ENCODE measurements at regions not wholly inside any gene's neighbourhood (a gene's known extent, or its start where the extent isn't known, plus 50 kb on each side); places are given as distances from the start of the nearest gene placed in this dataset.

GRCh38 chr2:22290909-22291473, 1094.0 kb upstream of the KLHL29 start:
- no peak for DNase-seq

DNA sequence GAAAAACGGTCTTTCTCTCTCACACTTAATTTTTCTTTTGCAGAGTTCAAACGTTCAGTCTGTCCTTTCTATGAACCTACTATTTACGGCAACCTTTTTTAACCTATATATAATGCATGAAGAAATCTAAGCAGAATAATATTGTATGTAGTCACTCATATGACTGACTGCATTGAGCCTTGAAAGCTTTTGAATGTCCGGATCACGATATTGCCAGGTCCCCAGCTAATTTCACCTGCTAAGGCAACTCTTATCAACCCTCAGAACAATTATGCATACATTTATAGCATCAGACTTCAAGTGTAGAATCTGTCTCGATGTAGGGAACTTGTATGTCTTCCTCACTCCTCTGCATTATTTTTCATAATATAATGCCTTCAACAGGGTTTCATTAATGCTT, 1083.8 kb upstream of the KLHL29 start:
- DNase-seq = no peak

DNA sequence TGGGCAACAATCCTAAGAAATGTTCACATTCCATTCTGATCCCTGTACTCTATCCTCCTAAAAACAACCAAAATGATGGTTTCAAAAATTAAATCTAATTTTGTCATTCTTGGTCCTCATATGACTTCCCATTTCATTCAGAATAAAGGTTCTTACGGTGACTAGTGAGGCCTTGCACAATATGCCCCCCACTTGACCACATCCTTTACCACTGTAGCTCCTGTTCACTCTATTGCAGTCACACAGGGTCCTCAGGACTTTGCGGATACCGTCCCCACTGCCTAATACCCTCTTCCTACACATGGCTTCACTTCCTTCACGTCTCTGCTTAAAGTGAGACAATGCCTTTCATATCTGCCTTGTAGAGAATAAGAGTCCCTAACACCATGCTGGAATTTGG, 1058.7 kb upstream of the KLHL29 start:
- no peak for DNase-seq

DNA sequence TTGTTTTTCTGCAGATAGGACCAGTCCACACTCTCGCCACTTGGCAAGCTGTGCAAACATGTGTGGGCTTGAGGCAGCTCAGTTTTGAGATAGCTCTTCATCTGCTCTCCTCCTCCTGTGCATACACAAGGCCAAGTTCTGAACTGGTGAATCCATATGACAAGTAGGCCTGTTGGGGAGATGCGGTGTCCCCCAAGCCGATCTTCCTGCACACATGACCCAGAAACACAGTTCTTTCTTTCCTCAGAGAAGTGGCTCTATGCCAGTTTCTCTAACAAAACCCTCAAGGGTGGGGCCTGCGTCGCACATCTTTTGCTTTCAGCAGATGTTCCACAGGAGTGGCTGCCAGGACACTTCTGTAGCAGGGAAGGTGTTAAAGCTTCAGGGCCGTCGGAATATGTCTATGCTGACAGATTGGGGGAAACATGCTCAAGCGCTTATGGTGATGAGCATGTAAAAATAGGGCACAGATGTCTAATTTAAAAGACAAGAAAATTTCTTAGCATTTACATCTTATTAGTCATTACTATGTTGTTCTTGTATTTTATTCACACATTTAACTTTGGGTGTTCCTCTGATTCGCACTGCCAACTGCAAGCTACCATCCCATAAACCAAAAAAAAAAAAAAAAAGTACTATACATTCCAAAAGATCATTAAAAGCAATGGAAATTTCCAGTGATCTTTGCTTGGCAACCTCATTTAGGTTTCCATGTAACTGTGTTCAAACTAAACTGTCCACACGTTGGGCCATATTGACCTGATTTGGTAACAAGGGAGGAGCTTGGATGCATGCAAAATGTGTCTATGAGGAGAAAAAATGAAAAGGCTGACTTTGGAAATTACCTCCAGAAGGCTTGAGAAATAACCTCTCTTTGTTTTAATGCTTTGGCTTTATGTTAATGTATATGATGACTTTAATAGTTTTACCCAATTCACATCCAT, 1055.5 kb upstream of the KLHL29 start:
- DNase-seq = no peak

DNA sequence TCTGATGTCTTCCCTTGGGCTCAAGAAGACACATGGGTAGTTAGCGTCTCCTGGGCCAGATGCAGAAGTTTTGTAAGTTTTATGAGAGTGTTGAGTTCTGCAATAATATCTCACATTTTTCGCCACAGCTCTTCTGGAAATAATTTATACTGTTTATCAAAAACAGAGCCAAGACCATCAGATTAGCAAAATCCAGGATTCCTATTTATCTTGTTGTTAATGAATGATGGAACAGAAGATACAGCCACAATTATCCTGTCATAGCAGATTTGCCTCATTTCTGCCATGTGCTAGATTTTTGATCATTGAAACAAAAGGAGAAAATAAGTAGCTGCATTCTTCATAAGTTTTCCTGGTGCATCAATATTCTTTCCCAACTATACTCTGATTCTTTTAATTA, 1048.6 kb upstream of the KLHL29 start:
- DNase-seq = no peak

DNA sequence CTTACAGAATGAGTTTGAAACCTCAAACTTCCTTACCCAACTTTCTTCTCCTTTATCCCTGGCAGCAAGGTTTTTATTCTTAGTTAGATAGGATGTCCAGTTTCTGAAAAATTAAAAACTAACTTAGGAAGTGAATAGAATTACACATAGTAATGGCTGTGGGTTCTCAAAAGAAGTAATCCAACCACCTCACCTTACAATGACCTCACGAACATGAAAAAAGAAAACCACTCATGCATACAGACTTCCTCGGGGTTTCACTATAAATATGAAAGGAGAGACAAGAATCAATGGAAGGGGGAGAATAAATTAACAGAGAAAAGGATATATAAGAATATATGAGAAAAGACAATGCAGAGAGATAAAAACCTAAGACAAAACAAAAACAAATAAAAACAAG, 1044.3 kb upstream of the KLHL29 start:
- DNase-seq = no peak

GRCh38 chr2:22347306-22347705, 1037.7 kb upstream of the KLHL29 start:
- no peak for DNase-seq

GRCh38 chr2:22350621-22351020, 1034.4 kb upstream of the KLHL29 start:
- DNase-seq = no peak

DNA sequence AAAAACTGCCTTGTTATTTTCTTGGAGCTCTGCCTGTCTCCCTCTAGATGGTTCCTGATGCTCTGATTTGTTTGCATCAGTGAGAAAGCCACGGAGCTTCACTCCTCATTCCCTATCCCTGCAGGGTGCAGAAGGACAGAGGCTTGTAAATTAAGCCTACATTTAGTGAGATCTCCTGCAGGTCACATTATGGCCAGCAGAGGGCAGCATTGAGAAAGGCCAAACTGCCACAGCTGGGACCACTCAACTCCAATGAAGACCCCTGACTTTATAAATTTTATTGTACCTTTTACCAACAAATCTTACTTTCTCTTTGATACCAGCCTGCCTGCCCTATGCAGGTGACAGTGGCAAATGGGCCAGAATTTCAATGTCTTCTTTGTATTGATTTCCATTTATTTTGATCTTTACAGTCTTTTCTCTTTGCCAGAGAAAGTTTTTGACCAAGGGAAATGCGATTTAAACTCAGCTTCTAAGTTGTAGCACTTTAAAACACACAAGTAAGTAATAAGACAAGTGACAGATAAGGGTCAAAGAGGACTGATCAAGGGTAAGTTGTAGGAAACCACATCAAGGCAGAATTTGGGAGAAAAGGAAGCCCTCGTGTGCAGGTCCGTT, 1029.1 kb upstream of the KLHL29 start:
- peak; percentile 71 for DNase-seq

GRCh38 chr2:22359071-22359672, 1025.8 kb upstream of the KLHL29 start:
- DNase-seq = no peak

DNA sequence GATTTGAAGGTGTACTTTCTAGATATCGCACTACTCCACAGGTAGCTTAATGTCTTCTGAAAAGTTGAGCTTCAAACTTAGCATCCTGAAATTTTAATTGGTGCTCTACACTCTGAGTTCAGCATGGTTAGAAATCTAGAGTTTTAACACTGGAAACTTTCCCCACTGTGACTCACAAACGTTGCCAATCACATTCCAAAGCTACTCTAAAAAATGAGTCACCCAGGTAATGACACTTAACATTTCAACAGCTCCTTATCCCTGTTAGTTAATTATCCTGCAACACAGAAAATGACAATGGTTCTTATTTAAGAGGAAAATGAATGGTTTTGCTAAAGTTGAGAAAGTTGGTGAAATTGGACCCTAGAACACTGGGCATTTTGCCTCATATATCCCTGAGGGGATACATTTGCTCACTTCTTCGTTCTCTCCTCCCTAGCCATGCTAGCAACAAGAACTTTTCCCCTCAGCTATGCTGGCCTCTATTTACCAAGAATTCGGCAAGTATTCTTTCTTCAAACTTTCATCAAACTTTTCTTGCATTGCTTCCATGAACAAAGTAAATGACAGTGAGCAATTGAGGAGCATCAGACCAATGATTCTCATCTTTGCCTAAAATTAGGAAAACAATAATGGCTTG, 1024.1 kb upstream of the KLHL29 start:
- peak; percentile 56 for DNase-seq

- DNase-seq = no peak
These were observed 1023.4 kb upstream of the KLHL29 start for GRCh38 chr2:22361571-22361970.

DNA sequence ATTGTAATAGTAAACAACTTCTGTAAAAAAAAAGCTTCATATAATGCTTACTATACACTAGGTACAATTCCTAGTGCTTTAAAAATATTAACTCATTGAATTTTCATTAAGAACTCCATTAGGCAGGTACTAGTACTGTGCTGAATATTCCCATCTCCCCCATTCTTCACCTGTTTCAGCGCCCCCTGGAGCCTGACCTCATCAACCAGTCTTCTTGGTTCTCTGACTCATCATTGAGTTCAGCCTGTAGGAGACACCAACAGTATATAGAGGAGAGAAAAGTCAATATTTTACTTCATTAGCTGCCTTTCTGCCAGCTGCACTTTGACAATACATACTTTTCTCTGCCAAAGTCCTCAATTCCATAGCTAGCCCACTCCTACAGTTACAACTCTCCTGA, 1009.9 kb upstream of the KLHL29 start:
- peak; percentile 67 for DNase-seq

- peak; percentile 53 for DNase-seq
These were observed 1007.7 kb upstream of the KLHL29 start for GRCh38 chr2:22377268-22377667.

DNA sequence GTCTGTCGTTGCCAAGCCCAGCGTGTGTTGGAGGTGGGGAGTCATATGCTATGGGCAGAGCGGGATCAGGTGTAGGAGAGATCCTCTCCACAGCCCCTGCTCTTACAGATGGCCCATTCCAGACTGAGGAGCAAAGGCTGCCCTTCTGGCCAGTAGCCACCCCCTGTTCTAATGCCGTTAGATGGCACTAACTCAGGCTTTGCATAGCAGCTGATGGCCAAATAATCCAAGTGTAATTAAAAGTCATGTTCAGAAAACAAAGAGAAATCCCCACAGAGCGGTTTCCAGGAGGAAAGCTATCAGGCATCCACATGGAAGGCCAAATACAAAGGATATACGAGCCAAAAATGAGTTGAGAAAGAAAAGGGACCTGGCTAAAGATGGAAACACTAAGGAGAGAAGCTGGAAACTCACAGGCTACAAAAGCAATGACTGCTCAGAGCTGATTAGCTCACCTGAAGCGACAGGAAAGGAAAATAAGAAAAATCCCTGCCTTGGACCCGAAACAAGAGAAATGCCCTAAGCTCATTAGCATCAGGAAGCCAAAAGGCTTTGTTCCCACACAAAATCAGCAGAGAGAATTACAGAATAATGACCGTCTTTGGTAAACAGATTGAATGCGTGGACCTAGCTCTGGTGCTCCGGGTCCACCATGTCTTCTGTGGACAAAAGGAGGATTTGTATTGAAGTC, 1002.4 kb upstream of the KLHL29 start:
- no peak for DNase-seq

DNA sequence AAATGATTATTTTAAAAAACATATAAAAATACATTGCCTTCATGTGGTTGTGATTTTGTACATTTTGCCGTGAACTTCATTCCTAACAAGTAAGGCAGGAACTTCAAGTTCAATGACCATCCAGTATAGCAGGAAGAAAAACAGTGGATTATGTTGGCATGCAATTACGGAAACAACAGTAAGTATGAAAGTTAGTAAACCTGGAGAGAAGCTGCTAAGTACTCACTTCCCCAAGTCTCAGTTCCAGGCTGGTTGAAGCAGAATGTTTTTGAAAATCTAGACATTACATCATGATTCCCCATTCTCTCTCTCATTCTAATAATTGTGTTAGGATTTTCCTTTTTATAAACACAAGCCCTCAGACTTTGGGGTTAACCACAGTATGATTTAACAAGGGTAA, 987.1 kb upstream of the KLHL29 start:
- DNase-seq = no peak

DNA sequence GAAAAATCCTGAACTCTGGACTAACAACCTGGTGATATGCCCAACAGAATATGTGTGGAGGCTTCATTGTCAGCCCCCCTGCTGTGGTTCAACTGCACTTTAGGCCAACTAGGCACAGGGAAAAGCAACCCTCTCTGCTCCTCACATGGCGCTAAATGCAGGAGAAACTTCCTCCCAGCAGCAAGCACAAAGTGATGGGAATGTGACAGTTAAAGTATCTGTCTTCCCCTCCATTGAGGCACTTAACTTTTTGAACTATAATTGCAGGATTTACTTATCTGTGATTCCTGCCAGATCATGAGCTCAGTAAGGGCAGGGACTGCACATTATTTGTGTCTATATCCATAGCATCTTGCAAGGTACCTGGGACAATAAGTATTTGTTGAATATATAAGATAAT, 981.2 kb upstream of the KLHL29 start:
- DNase-seq = no peak

GRCh38 chr2:22406625-22407024, 978.4 kb upstream of the KLHL29 start:
- DNase-seq = no peak

- DNase-seq = no peak
These were observed 964.9 kb upstream of the KLHL29 start for GRCh38 chr2:22420076-22420475.

DNA sequence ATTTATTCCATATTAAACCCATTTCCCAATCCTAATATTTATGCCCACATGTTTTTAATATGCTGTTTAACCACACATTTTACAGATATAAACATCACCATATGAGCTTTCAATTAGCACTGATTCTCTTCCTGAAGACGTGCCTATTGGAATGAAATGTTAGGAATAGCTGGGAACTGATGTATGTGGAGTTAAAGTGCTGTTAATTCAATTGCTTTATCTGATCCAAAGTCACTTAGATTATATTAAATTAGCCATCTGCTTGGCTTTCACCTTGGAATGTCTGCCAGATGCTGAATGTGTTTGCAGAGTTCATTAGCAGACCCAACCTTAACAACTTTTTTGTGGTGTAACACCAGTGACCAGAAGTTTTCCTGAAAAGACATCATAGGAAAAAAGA, 942.9 kb upstream of the KLHL29 start:
- no peak for DNase-seq

GRCh38 chr2:22444281-22444680, 940.7 kb upstream of the KLHL29 start:
- DNase-seq = no peak

DNA sequence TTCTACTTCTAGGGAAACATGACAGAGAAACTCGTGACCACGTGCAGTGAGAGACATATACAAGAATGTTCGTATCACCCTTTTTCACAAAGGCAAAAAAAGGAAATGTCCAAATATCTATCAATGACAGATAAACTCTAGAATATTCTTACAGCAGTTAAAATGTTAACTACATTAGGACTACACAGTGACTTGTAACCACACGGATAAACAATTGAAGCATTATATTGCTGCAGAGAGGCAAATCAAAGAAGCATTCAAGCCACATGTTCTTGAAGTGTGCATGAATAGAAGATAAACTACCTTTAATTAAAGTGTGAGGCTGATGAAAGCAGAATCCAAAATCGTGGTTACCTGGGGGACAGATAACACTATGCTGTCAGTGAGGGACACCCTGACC, 935.3 kb upstream of the KLHL29 start:
- DNase-seq = no peak

GRCh38 chr2:22450831-22451230, 934.1 kb upstream of the KLHL29 start:
- no peak for DNase-seq
